SK-N-SH treated with all-trans-retinoic acid at 6 μM for 48 hours (cell line): ENCODE measurements at regions not wholly inside any gene's neighbourhood (a gene's known extent, or its start where the extent isn't known, plus 50 kb on each side); places are given as distances from the start of the nearest gene placed in this dataset.

Source experiments
- ARNTL ChIP-seq: fragments of 450-650 bp; formaldehyde crosslinking; IDR thresholded peaks from 2 replicates; pipeline ENCODE4 v1.5.0; 2020; ENCODE audit warnings: low read depth, mild to moderate bottlenecking, moderate library complexity, borderline replicate concordance
- CREB5 ChIP-seq: fragments of 250-450 bp; sonication (Bioruptor Pico); IDR thresholded peaks from 2 replicates; pipeline ENCODE4 v1.5.1; 2020; ENCODE audit warnings: low read depth, mild to moderate bottlenecking, moderate library complexity
- CSRNP3 ChIP-seq: fragments of 250-450 bp; sonication (Bioruptor Pico); IDR thresholded peaks from 2 replicates; pipeline ENCODE4 v1.5.1; 2021; ENCODE audit warnings: mild to moderate bottlenecking, moderate library complexity
- GLIS3 ChIP-seq: fragments of 250-450 bp; sonication (Bioruptor Pico); IDR thresholded peaks from 2 replicates; pipeline ENCODE4 v1.5.0; 2020; ENCODE audit warnings: mild to moderate bottlenecking, moderate library complexity
- ISL1 ChIP-seq: fragments of 250-450 bp; sonication (Bioruptor Pico); IDR thresholded peaks from 2 replicates; pipeline ENCODE4 v2.1.2; 2022; ENCODE audit warnings: mild to moderate bottlenecking, moderate library complexity
- OSR1 ChIP-seq: fragments of 250-450 bp; sonication (Bioruptor Pico); IDR thresholded peaks from 2 replicates; pipeline ENCODE4 v1.8.0; 2022; ENCODE audit warnings: moderate library complexity, mild to moderate bottlenecking, inconsistent platforms
- PATZ1 ChIP-seq: fragments of 250-450 bp; sonication (Bioruptor Pico); IDR thresholded peaks from 2 replicates; pipeline ENCODE4 v1.8.0; 2020; ENCODE audit warnings: mild to moderate bottlenecking, moderate library complexity, borderline replicate concordance
- ZC3H10 ChIP-seq: fragments of 250-450 bp; sonication (Bioruptor Pico); IDR thresholded peaks from 2 replicates; pipeline ENCODE4 v1.5.1; 2021; ENCODE audit warnings: mild to moderate bottlenecking, moderate library complexity
- ZFP3 ChIP-seq: fragments of 250-450 bp; sonication (Bioruptor Pico); IDR thresholded peaks from 2 replicates; pipeline ENCODE4 v1.5.0; 2020; ENCODE audit warnings: mild to moderate bottlenecking, moderate library complexity
- ZFP30 ChIP-seq: fragments of 450-650 bp; formaldehyde crosslinking; IDR thresholded peaks from 2 replicates; pipeline ENCODE4 v1.5.0; 2022; ENCODE audit warnings: mild to moderate bottlenecking, moderate library complexity
- ZNF70 ChIP-seq: fragments of 450-650 bp; formaldehyde crosslinking; IDR thresholded peaks from 2 replicates; pipeline ENCODE4 v1.5.0; 2020; ENCODE audit warnings: mild to moderate bottlenecking, moderate library complexity
- ZNF8 ChIP-seq: fragments of 450-650 bp; formaldehyde crosslinking; IDR thresholded peaks from 2 replicates; pipeline ENCODE4 v1.5.0; 2020; ENCODE audit warnings: mild to moderate bottlenecking, moderate library complexity

- TF ChIP-seq ZC3H10 (CRISPR knock-in tag) (no peak), CREB5 (CRISPR knock-in tag) (no peak), ZFP30 (CRISPR knock-in tag) (no peak), ZNF8 (CRISPR knock-in tag) (no peak), GLIS3 (CRISPR knock-in tag) (no peak), ZFP3 (no peak), CSRNP3 (no peak), PATZ1 (CRISPR knock-in tag) (no peak), ARNTL (CRISPR knock-in tag) (no peak), ZNF70 (no peak), OSR1 (CRISPR knock-in tag) (no peak), ISL1 (CRISPR knock-in tag) (no peak)
These were observed 818.8 kb upstream of the COBL start for GRCh38 chr7:52135403-52135802.
